22Rv1 (cell line): ENCODE measurements at regions not wholly inside any gene's neighbourhood (a gene's known extent, or its start where the extent isn't known, plus 50 kb on each side); places are given as distances from the start of the nearest gene placed in this dataset.

ENCODE experiments used
- CTCF ChIP-seq: fragments of 450-650 bp; IDR thresholded peaks from 2 replicates; pipeline ENCODE4 v1.5.1; 2017; ENCODE audit warnings: mild to moderate bottlenecking
- ZFX ChIP-seq: fragments of 450-650 bp; IDR thresholded peaks from 2 replicates; pipeline ENCODE4 v1.6.1; 2017; ENCODE audit warnings: antibody characterized with exemption, borderline replicate concordance

GRCh38 chr10:111429288-111430028, 352.6 kb downstream of the ADRA2A start:
- no peak for TF ChIP-seq CTCF
- no peak for TF ChIP-seq ZFX
